HG02840 (cell line): ENCODE measurements at regions not wholly inside any gene's neighbourhood (a gene's known extent, or its start where the extent isn't known, plus 50 kb on each side); places are given as distances from the start of the nearest gene placed in this dataset.
"Not testable (repeated sequence)": the region's sequence is repeated elsewhere in the genome, so short reads cannot be mapped to it uniquely, and the experiment has no call there.

ENCODE experiments used
- ATAC-seq: cut with Tn5 transposase; IDR thresholded peaks from one replicate; pipeline ENCODE4 v1.9.1; 2021; ENCODE audit warnings: mild to moderate bottlenecking, moderate library complexity, moderate number of reproducible peaks; ENCODE audit not compliant: unreplicated experiment, low FRiP score

DNA sequence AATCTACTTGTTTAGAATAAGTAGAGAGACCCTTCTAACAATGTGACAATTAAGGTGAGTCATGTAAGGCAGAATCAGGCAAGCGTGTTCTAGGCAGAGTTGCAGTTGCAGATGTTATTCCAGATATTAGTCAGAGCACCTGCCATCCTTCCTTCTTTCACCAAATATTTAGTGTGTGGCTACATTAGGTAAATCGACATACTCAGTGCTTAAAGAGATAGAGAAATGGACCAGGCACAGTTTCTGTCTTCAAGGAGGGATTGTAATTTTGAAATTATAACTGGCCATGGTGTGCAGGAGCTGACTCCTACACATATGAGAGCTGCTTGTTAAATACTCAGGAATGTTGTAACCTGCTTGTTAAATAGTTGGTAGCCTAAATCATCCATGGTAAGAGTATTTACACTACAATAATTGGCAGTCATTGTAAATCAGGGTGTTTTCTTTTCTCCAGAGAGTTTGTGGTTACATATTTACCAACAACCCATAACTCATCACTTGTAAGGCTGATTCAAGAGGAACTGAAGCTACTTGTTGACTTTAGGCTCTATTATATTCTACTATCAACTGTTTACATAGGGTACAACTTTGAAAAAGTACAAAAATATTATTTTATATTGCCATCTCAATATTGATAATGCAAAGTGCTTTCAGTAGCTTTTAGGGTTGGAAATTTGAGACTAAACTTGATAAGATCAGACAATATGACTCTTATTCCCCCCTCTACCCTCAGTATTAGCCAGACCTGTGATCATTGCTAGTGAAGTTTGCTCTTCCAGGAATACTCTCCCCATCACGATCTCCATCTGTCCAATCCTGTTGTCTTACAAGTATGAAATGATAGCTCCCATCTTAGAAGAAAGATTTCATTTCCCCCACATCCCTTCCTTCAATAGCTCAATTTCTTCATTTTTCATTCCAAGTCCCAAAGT lies 607.1 kb downstream of the COL12A1 start:
- peak; percentile 97 for ATAC-seq

DNA sequence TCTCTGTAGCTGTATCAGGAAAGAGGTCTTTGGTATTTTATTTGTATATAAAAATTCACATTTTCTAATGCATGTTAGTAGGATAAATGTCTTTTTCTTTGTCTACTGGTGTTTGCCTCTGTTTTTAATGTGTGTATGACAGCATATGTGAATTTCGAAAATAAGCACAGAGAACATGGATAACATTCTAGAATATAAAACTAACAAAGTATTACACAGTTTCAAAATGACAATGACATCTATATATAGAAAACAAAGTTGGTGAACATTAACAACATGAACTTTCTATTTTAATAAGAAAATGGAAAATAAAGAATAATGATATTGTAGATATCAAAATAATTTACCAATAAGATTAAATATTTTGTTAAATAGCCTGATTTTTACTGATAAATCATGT lies 608.0 kb downstream of the COL12A1 start:
- ATAC-seq, result peak; percentile 35

DNA sequence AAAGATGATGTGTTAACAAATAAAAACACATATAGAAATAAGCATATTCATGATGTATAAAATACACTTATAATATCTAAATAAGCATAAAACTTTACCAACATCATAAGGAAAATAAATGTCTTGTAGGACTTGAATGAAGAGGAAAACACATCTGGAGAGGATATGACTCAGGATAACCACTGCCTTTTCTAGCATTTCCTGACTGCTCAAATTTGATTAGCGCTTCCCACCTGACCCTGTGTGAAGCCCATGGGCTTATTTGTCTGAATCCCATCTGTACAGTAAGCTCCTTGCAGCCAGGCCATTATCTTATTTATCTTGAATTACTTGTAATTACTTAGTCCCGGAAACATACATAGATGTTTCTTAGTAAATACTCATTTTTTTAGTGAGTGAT lies 608.6 kb downstream of the COL12A1 start:
- no peak for ATAC-seq

DNA sequence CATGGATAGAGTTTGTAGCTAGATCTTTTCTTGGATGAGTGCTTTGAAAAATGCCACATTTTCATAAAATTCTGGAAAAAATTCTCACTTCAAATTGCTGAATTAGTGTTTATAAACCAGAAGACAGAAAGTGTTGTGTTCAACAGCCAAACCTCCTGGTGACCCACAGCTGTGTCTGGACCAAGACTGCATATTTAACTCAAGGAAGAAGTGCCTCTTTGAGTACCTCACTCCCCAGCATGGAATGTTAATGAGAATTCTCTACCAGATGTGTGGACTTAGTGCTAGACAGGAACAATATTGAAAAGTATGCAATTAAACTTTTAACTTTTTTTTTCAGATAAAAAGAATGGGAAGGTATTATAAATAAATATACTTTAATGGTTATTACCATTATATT lies 609.3 kb downstream of the COL12A1 start:
- ATAC-seq, result no peak

DNA sequence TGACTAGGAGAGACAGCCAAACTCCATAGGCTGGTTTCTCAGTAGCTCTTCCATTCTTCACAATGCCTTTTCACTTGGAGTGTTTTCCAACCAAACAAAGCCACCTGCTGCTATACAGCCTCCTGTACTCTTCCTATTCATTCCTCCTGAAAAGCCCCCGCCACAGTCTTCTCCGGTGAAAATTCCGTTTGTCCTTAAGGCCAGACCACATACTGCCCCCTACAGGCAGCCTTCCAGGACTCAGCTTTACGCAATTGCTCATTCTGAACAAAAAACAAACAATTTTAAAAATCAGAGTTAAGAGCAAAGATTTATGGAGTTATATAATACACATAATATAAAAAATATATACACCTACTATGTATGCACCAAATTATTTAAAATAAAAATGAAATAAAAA lies 611.5 kb downstream of the COL12A1 start:
- ATAC-seq, result not testable (repeated sequence)

DNA sequence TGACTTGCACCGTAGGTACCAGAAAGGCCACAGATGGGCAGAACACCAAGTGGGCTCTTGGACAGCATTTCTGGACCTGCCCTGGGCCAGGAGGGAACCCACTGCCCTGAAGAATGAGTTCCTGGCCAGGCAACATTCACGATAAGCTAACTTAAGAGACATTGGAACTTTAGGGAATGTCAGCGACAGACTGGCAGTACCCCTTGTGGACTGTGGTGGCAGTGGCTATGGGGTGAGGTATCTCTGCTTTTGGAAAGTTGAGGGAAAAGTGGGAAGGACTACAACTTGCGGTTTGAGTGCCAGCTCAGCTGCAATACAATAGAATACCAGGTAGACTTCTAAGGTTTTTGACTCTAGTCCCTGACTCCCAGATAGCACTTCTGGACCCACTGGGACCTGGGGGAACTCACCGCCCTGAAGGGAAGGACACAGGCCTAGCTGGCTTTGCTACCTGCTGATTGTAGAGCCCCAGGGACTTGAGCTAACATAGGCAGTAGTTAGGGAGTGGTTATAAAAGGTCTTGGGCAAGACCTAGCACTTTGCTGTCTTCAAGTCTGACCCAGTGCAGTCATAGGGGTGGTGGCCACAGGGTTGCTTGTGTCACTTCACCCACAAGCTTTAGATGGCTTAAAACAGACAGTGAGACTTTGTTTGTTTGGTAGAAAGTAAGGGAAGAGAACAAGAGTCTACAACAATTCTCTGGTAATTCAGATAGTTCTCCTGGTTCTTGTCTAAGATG lies 617.6 kb downstream of the COL12A1 start:
- ATAC-seq, result no peak

DNA sequence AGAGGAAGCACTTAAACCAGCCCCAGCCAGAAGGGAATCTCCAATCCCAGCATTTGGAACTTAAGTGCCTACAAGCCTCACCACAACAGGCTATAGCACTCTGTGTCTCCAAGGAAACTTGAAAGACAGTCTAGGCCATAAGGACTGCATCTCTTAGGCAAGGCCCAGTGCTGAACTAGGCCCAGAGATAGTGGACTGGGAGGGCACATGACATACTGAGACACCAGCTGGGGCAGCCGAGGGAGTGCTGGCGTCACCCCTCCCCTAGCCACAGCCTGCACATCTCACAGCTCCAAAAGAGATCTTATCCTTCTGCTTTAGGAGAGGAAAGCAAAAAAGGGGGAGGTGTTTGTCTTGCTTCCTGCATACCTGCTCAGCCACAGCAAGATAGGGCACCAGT lies 618.5 kb downstream of the COL12A1 start:
- ATAC-seq, result no peak

DNA sequence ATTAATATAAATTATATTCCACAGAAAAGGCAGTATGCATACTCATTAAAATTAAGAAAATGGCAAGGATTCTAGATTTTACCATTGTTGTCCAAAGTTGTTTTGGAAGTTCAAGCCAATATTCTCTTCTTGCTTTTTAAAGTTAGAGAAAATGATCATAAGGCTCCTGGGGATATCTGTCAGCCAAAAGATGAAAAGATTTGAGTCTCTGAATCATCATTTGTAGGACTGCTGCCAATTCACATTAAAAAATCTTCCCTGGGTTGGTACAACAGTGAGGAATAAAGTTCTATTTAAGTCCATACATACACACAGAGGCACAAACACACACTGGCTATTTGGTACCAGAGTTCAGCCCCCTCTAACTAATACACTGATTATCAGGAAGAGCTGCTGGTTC lies 620.1 kb downstream of the COL12A1 start:
- no peak for ATAC-seq

DNA sequence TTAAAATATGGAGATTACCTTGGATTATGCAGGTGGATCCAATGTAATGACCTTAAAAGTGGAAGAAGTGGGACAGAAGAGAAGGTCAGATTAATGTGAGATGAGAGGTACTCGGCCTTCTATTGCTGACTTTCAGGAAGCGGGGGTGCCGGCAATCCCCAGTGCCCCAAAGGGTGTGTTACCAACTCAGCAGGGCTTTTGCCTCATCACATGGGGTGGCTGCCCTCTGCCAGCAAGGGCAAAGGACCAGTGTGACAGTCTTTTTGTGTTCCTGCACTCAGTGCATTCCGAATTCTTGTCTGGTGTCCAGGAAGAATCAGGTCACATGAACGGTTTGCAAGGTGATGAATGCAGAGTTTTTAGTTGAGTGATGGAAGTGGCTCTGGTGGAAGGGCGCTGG lies 624.2 kb downstream of the COL12A1 start:
- no peak for ATAC-seq

DNA sequence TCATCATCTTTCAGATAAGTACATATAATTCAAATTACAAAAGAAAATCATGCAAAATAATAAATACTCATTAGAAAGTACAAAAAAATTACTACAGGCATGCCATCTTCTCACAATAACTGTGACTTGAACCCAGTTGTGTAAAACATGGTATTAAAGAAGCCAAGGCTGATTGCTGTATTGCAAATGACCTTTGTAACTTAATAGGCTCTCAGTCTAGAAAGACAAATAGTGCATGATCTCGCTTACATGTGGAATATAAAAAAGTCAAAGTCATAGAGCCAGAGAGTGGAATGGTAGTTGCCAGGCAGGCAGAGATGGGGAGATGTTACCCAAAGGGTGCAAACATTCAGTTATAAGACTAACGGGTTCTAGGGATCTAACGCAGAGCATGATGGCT lies 626.1 kb downstream of the COL12A1 start:
- ATAC-seq, result no peak

DNA sequence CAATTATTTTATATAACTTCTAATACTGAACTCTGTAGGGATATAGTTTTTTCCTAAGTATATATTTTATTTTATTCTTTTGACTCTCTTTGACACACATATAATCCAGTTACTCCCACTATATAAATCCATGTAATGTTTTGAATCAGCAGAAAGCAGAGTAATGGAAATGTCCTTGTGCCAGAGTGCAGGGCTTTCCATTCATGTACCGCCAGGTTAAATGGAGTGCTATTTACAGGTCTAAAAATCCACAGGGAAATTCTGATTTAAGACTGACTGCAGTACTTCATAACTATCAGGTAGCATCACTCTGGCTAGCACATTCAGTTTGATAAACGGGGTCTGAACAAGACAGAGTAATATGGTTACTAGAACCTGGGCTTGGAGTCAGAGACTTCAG lies 626.8 kb downstream of the COL12A1 start:
- no peak for ATAC-seq

DNA sequence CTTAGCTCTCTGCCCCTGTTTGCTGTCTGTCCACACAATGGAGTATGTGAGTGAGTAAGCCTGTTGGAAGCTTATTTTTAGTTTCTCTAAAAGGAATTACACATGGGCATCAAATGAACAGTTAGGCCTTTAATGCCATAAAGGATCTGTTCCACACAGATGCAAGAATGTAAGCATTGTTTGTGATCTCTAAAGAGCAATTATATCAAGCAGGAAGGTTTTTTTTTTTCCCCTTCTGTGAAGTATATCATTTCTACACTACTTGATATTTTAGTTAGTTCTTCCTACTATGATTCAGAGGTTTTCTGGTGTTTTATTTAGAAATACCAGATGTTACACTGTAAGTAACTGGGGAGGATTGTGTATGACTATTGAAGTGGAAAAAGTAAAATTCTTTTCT lies 627.5 kb downstream of the COL12A1 start:
- ATAC-seq, result peak; percentile 48

DNA sequence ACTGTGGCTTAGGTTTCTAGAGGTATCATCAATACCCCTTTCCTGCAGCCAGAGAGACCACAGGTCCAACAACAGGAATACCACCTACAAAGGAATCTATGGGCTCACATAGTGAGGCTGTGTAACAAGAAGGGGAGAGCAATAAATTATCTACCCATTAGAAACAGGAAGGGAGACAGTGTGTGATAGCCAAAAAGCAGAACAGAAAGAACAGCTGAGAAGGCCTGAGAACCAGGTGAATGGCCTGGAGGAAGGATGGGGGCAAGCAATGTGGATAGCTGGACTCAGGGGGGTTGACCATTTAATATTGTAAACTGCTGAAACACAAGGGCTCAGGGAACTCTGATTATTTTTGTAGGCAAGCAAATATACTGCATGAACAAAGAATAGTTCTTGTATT lies 628.2 kb downstream of the COL12A1 start:
- peak; percentile 87 for ATAC-seq

DNA sequence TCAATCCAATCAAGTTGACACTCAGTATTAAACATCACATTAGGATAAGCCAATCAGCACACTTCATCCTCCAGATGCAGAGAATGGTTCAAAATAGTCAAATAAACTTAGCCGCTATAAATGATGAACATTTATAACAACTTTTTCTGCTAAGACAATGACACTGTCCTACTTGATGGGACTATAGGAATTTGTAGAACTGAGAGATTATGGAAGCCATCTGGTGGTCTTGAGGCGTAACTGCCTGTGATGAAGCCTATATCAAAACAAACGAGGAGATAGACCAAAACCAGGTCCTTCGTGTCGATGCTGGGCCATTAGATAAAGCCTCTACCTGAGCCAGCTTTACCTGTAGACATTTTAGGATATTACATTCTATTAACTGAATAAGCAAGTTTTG lies 631.1 kb downstream of the COL12A1 start:
- no peak for ATAC-seq

DNA sequence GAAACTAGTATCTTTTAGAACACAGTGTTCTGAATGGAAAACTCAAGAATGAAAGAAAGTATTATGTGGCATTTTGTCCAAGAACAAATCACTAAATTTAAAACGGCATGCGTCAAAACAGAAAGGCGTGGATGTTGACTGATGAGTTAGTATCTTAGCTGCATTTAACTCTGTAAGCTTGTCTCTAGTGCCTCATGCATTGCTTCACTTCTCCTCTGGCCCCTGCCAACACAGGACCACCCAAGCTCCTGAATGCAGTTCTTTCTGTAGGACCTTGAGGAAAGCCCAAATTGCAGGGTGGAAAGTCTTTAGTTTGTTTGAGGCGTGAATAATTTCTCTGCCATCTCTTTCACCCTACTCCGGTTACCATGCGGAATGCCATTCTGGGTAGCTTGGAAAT lies 632.2 kb downstream of the COL12A1 start:
- ATAC-seq, result no peak

DNA sequence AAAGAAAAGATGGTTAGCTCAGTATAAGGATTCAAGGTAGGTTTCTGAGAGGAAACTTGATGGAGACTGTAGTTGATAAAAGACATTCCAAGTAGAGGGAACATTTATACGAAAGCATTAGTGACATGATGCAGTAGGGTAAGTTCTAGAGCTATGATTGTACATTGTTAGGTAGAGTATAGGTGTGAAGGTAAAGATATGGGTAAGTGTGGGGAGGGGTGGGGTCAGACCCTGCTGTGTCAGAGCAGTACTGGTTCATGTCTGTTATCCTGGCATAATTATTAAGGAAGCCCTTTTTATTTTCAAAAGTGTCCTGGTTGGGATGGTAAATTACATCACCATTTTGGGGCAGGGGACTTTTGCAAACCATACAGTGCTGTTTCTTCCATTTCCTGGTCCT lies 635.8 kb downstream of the COL12A1 start:
- ATAC-seq, result no peak

DNA sequence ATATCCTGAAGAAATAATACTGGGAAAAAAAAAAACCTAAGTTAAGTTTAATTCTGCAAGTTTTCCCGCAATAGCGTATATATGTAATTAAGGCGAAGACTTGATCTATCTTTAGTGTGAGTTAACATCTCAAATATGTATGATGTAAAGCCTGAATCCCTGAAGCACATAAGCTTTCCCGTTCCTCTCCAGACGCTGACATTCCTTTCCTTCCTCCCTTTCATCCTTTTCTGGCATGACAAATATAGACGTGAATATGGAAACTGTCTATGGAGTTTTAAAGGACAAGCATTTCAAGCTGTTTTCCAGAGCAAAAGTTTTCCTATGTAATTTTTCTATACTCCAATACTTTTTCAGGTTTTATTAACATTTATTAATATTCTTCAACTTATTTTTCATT lies 637.0 kb downstream of the COL12A1 start:
- no peak for ATAC-seq

DNA sequence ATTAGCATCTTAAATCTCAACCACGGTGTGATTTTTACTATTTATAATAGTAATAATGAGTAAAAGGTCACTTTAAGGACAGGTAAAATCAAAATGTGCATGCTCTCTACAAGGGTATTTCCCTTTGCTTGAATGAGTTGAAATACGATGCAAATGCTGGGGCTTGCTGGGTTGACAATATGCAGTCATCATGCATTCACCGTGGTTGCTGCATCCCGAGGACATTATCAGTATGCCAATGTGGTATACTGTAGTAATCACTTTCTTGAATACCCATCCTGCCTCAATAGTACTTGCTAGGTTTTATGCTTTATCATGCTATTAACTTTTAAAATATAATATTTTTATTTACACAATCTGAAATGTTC lies 637.9 kb downstream of the COL12A1 start:
- ATAC-seq, result not testable (repeated sequence)

DNA sequence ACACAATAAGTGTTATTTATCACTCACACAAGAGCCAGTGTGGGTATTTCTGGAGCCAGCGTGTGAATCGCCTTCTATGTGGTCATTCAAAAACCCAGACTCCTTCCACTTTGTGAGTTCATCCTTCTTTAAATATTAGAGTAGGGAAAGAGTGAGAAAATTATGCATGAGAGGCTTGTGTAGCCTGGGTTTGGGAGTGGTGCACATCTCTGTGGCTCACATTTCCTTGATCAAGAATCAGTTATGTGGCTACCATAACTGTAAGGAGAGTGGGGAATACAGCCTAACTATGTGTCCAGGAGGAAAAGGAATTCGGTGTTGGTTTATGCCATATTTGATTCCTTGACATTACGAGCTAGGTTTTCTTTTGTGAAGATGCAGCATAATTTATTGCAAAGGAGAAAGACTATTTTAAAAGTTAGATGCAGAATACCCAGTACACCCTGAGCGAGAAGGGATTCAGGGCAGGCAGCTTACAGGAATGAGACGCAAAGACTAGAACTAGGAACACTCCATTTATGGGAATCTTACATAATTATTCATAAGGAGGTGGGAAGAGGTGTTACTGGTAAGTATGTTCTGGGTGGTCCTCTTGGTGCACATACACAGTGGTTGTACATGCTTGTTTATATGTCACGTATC lies 638.5 kb downstream of the COL12A1 start:
- no peak for ATAC-seq

DNA sequence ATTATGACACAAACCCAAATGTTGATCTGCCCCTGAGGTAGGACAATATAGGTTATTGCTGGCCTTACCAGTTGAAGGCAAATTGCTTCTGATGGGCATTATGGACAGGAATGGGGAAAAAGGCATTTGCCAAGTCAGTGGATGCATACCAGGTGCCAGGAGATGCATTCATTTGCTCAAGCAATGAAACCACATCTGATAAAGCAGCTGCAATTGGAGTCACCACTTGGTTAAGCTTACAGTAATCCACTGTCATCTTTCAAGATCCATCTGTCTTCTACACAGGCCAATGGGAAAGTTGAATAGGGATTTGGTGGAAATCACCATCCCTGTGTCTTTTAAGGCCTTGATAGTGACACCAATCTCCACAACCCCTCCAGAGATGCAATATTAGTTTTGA lies 648.6 kb downstream of the COL12A1 start:
- ATAC-seq, result no peak

DNA sequence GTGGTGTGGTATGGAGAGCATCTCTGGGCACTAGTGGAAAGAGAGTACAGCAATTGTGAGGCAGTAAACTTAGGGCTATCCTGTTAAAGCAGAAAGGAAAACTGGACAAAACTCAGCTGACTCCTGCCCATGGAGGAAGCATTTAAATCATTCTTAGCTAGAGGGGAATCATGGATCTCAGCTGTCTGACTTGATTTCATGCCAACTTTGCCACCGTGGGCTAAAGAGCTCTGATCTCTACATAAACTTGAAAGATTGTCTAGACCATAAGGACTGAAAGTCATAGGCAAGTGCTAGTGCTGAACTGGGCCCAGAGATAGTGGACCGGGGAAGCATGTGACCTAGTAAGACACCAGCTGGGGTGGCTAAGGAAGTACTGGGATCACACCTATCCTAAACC lies 651.8 kb downstream of the COL12A1 start:
- ATAC-seq, result no peak
